GM18873 (cell line): ENCODE measurements at regions not wholly inside any gene's neighbourhood (a gene's known extent, or its start where the extent isn't known, plus 50 kb on each side); places are given as distances from the start of the nearest gene placed in this dataset.
"Not testable (repeated sequence)": the region's sequence is repeated elsewhere in the genome, so short reads cannot be mapped to it uniquely, and the experiment has no call there.

Source experiments
- ATAC-seq: cut with Tn5 transposase; IDR thresholded peaks from one replicate; pipeline ENCODE4 v1.9.1; 2021; ENCODE audit warnings: mild to moderate bottlenecking, moderate library complexity, moderate number of reproducible peaks; ENCODE audit not compliant: unreplicated experiment, low FRiP score

DNA sequence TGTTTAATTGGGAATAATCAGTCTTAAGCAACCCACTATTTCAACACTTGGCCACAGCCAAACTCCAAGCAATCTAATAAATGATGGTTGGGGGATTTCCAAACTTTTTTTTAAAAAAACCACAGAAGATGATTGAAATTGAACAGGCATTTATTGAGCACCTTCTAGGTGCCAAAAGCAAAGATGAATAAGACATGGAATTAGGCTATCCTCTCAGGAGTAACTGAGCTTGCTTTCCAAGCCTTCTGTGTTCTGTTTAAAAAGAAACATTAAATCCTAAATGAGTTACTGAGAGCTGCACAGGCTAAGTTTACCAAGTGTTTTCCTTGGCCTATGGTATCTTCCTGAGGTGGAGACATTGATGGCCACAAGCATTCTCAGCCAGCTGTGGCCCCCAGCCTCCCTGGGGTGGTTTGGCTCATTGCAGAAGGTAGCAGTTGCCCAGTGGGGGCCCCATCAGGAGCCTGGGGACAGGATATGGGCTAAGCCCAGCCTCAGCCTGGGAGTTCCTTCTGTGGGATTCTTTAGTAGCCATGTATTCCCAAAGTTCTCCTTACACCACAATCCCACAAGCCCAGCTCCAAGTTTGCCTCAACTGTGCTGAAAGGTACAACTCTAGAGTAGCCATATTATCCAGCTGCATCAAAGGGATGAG, 174.3 kb downstream of the C1D start:
- no peak for ATAC-seq

GRCh38 chr2:67889056-67889455, 173.7 kb downstream of the C1D start:
- no peak for ATAC-seq

GRCh38 chr2:67891642-67892041, 171.2 kb downstream of the C1D start:
- no peak for ATAC-seq

GRCh38 chr2:67892339-67892846, 170.4 kb downstream of the C1D start:
- ATAC-seq = no peak

- no peak for ATAC-seq
Observed at GRCh38 chr2:67895227-67895941, 167.4 kb downstream of the C1D start.

DNA sequence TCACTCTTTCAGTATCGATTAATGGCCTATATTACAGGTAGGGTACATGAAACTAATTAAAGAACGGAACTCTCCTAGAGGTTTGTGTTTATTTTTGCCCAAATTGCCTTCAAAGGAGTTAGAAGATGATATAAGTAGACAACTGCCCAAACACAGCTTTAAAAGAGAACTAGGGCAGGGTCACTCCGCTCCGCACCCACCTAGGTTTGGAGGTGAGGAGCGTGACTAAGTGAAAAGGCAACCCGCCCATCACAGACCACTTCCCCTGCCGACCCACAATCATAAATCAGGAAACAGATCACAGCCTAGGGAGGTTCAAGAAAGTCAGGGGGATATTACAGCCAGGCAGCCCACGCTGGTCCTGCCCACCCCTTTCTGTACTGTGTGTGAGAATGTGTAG, 166.7 kb downstream of the C1D start:
- no peak for ATAC-seq

DNA sequence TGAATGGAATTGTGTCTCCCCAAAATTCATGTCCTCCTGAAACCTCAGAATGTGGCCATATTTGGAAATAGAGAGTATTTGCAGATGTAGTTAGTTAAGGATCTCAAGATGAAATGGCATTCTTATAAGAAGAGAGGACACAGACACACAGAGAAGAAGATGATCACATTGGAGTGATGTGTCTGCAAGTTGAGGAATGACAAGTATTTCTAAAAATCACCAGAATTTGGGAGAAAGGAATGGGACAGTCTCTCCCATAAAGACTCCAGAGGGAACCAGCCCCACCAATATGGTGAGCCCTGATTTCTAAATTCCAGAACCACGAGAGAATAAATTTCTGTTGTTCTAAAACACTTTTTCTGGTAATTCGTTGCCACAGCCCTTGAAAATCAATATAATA, 166.3 kb downstream of the C1D start:
- ATAC-seq = no peak

DNA sequence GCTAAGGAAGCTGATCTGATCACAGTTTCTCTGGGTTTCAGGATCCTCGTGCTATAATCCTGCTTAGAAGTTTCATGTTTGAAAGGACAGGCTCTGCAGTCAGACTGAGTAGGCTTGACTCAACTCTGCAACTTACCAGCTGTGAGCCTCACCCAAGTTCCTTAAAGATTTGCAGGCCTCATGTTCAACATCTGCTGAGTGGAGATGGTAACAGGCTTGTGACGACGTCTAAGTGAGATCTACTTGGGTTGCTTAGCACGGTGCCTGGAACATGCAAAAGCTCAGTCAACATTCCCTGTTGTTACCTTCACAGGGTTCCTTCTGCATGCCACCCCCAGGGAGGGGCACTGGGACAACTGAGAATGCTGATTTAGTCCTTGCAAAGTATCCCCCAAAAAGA, 164.2 kb downstream of the C1D start:
- ATAC-seq = no peak

DNA sequence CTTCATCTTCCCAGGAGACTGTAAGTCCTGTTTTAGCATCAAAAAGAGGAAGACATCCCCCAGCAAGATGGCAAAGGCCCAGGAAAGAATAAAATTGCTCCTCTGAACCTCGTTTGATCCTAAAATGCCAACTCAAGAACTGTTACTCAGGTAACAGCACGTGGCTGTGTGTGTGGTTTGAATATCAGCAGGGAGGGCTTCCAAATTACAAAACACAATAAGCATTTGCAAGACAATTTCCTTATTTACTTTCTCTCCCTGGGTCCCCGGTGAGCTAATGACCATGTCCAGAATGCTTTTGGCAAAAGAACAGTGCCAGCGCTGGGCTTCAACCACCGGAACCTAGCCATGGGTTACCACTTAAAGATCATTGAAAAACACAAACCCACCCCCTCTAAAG, 163.6 kb downstream of the C1D start:
- no peak for ATAC-seq

- ATAC-seq = no peak
Observed at GRCh38 chr2:67900826-67901225, 162.0 kb downstream of the C1D start.

DNA sequence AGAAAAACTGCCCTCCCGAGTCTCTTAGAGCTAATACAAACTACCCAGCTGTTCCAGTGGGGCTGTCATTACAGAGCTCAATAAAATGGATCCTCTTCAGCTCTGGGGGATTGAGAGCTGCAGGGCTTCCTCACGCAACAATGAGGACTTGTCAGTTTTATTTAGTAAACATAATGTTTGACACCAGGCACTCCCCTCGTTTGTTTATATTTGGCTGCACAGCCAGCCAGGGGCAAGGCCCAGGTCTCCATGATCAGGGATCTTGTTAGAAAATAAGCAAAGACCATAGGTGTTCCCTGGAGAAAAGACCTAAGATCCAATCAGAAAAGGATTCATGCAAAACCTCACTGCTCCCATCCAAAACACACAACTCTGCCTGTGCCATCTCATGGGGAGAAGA, 158.2 kb downstream of the C1D start:
- no peak for ATAC-seq

GRCh38 chr2:67904966-67905365, 157.8 kb downstream of the C1D start:
- ATAC-seq = no peak

DNA sequence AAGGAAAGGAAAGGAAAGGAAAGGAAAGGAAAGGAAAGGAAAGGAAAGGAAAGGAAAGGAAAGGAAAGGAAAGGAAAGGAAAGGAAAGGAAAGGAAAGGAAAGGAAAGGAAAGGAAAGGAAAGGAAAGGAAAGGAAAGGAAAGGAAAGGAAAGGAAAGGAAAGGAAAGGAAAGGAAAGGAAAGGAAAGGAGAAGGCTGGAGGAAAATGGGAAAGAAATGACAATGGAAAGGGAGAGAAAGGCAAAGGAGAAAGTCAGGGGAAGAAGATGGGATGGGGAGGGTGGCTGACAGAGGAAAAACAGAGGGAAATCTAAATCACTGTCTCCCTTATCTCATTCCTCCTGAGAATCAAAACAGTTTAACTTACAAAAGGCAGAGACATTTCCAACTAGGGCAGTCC, 156.3 kb downstream of the C1D start:
- ATAC-seq = not testable (repeated sequence)

GRCh38 chr2:67917332-67918054, 145.3 kb downstream of the C1D start:
- no peak for ATAC-seq

- no peak for ATAC-seq
Observed at GRCh38 chr2:67918471-67918870, 144.3 kb downstream of the C1D start.

- no peak for ATAC-seq
Observed at GRCh38 chr2:67919490-67919889, 143.3 kb downstream of the C1D start.

DNA sequence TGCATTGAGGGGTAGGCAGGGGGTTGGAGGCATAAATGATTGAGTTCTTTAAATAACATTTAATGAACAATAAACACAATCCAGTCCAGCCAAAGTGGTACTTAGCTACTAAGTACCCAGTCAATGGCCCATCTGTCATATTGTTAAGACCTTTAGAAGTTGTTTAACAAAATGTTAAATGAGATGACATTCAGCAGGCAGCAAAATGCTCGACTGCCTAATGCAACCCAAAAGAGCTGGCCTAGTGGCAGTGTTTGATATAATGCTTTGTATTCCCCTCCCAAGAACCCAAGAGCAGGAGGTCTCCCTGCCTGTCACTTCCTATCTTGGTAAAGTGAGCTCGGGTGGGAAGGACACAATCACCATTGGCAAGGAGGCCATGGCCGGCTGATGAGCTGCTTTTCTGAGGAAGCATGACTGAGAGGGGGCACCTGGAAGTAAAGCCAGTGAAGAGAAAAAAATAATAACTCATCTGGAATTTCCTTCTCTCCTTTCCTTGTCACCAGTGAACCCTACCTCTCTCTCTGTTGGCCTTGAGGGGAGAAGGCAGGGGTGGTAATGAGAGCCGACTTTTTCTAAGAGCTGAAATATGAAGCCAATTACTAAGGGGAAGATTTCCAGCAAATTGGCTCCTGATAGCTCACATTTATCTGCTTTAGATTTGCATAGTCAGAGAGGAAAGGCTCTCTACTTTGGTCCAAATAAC, 140.6 kb downstream of the C1D start:
- no peak for ATAC-seq

DNA sequence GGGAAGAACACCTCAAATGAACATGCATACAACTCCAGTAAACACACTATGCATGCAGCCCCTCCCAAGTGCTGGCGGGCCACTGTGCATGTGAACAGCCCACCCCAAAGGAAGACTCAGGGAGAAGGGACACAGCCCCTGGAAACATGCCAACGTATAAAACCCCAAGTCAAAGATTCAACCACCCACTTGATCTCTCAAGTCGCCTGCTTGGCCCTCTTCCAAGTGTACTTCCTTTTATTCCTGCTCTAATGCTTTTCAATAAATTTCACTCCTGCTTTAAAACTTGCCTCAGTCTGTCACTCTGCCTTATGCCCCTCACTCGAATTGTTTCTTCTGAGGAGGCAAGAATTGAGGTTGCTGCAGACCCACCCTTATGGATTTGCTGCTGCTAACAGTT, 139.1 kb downstream of the C1D start:
- ATAC-seq = no peak

GRCh38 chr2:67927501-67927900, 135.3 kb downstream of the C1D start:
- ATAC-seq = no peak

GRCh38 chr2:67930156-67930555, 132.6 kb downstream of the C1D start:
- no peak for ATAC-seq

DNA sequence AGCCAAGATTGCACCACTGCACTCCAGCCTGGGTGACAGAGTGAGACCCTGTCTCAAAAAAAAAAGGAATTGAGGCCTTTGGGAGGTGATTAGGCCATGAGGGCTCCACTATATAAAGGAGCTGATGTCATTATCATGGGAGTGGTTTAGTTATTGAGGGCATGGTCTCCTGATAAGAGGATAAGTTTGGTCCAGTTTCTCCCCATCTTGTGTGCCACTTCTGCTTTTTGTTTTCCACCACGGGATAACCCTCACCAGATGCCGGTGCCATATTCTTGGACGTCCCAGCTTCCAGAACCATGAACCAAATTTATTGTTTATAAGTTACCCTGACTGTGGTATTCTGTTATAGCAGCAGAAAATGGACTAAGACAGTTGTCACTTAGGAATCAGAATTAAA, 125.8 kb downstream of the C1D start:
- ATAC-seq = no peak
